Activated naive CD8-positive, alpha-beta T cell treated with anti-CD3 and anti-CD28 coated beads, Interleukin-2, amount 10 ng/mL, durations not matched to agents 7 days and 5 days (primary cell): ENCODE measurements at regions not wholly inside any gene's neighbourhood (a gene's known extent, or its start where the extent isn't known, plus 50 kb on each side); places are given as distances from the start of the nearest gene placed in this dataset.

ENCODE experiments used
- ATAC-seq: fragments of 150-1000 bp; cut with Tn5 transposase; one replicate; pipeline ENCODE4 v1.10.0; 2021; ENCODE audit warnings: low read depth, moderate library complexity
- POLR2A ChIA-PET: fragments of 350-600 bp; sonication (Branson Sonifier 250); formaldehyde crosslinking; loops from one replicate; lab custom pipeline; 2021; ENCODE audit warnings: antibody characterized with exemption; lab: Charles Lee
- DNase-seq: peaks from one replicate; pipeline ENCODE4 v3.0.0; 2021
- H3K27ac Mint-ChIP-seq: one replicate; pipeline ENCODE4 v1.8.0; 2022; ENCODE audit warnings: mild to moderate bottlenecking, mixed read lengths
- H3K27me3 Mint-ChIP-seq: one replicate; pipeline ENCODE4 v1.8.0; 2022; ENCODE audit warnings: mild to moderate bottlenecking, moderate library complexity, mixed read lengths
- H3K36me3 Mint-ChIP-seq: one replicate; pipeline ENCODE4 v1.8.0; 2021; ENCODE audit warnings: mild to moderate bottlenecking, mixed read lengths
- H3K4me1 Mint-ChIP-seq: one replicate; pipeline ENCODE4 v1.8.0; 2021; ENCODE audit warnings: mixed read lengths
- H3K4me3 Mint-ChIP-seq: one replicate; pipeline ENCODE4 v1.8.0; 2022; ENCODE audit warnings: mild to moderate bottlenecking, moderate library complexity, mixed read lengths
- H3K9me3 Mint-ChIP-seq: one replicate; pipeline ENCODE4 v1.8.0; 2021; ENCODE audit warnings: mixed read lengths

- ATAC-seq, result no peak
- peaks cover 4% of the 10 kb centered on the region for H3K27me3 Mint-ChIP-seq
These were observed 396.5 kb downstream of the HDGFL1 start for GRCh38 chr6:22965889-22966288.

GRCh38 chr6:22966691-22967422, 397.5 kb downstream of the HDGFL1 start:
- no peaks in the 10 kb centered on the region for H3K36me3 Mint-ChIP-seq
- no peak overlapping the region for H3K27ac Mint-ChIP-seq
- H3K27me3 Mint-ChIP-seq, result peaks cover 2% of the 10 kb centered on the region
- ATAC-seq, result no peak
- no peaks in the 10 kb centered on the region for H3K4me1 Mint-ChIP-seq
- POLR2A ChIA-PET, result no interaction called here
- no peak overlapping the region for H3K4me3 Mint-ChIP-seq
- DNase-seq, result no peak
- H3K9me3 Mint-ChIP-seq, result peaks cover 3% of the 10 kb centered on the region

More at GRCh38 chr6:22965889-22966288, 396.5 kb downstream of the HDGFL1 start:
- no peak overlapping the region for H3K4me3 Mint-ChIP-seq
- no peak for DNase-seq
- POLR2A ChIA-PET, result no interaction called here
- no peaks in the 10 kb centered on the region for H3K36me3 Mint-ChIP-seq
- H3K4me1 Mint-ChIP-seq, result no peaks in the 10 kb centered on the region
- H3K9me3 Mint-ChIP-seq, result peaks cover 3% of the 10 kb centered on the region
- H3K27ac Mint-ChIP-seq, result no peak overlapping the region

GRCh38 chr6:22970004-22970403, 400.6 kb downstream of the HDGFL1 start:
- POLR2A ChIA-PET, result no interaction called here
- Mint-ChIP-seq H3K27ac (no peak overlapping the region), H3K9me3 (peaks cover 3% of the 10 kb centered on the region), H3K27me3 (no peaks in the 10 kb centered on the region), H3K36me3 (no peaks in the 10 kb centered on the region), H3K4me1 (no peaks in the 10 kb centered on the region), H3K4me3 (no peak overlapping the region)
- ATAC-seq (no peak), DNase-seq (no peak)

- H3K4me1 Mint-ChIP-seq, result no peaks in the 10 kb centered on the region
- no peak overlapping the region for H3K27ac Mint-ChIP-seq
- no peaks in the 10 kb centered on the region for H3K36me3 Mint-ChIP-seq
- no peaks in the 10 kb centered on the region for H3K27me3 Mint-ChIP-seq
- peaks cover 3% of the 10 kb centered on the region for H3K9me3 Mint-ChIP-seq
- DNase-seq (no peak), ATAC-seq (no peak)
- no peak overlapping the region for H3K4me3 Mint-ChIP-seq
- POLR2A ChIA-PET, result no interaction called here
These were observed 403.4 kb downstream of the HDGFL1 start for GRCh38 chr6:22972771-22973170.

GRCh38 chr6:22975079-22975478, 405.7 kb downstream of the HDGFL1 start:
- Mint-ChIP-seq H3K36me3 (no peaks in the 10 kb centered on the region), H3K27me3 (no peaks in the 10 kb centered on the region), H3K4me1 (no peaks in the 10 kb centered on the region), H3K27ac (no peak overlapping the region), H3K4me3 (no peak overlapping the region), H3K9me3 (peaks cover 5% of the 10 kb centered on the region)
- DNase-seq, result no peak
- no peak for ATAC-seq
- POLR2A ChIA-PET, result no interaction called here

- ATAC-seq (no peak), DNase-seq (no peak)
- H3K27me3 Mint-ChIP-seq, result no peaks in the 10 kb centered on the region
- no peak overlapping the region for H3K4me3 Mint-ChIP-seq
- H3K27ac Mint-ChIP-seq, result no peak overlapping the region
- H3K36me3 Mint-ChIP-seq, result no peaks in the 10 kb centered on the region
- H3K4me1 Mint-ChIP-seq, result no peaks in the 10 kb centered on the region
- POLR2A ChIA-PET, result no interaction called here
- H3K9me3 Mint-ChIP-seq, result peaks cover 13% of the 10 kb centered on the region
These were observed 411.1 kb downstream of the HDGFL1 start for GRCh38 chr6:22980446-22980845.

- peaks cover 5% of the 10 kb centered on the region for H3K9me3 Mint-ChIP-seq
- no peak overlapping the region for H3K27ac Mint-ChIP-seq
- POLR2A ChIA-PET, result no interaction called here
- H3K36me3 Mint-ChIP-seq, result no peaks in the 10 kb centered on the region
- no peaks in the 10 kb centered on the region for H3K27me3 Mint-ChIP-seq
- no peaks in the 10 kb centered on the region for H3K4me1 Mint-ChIP-seq
- no peak for ATAC-seq
- no peak for DNase-seq
- H3K4me3 Mint-ChIP-seq, result no peak overlapping the region
These were observed 432.8 kb downstream of the HDGFL1 start for GRCh38 chr6:23002044-23002619.

- H3K4me1 Mint-ChIP-seq, result no peaks in the 10 kb centered on the region
- H3K9me3 Mint-ChIP-seq, result peaks cover 5% of the 10 kb centered on the region
- H3K4me3 Mint-ChIP-seq, result no peak overlapping the region
- no peaks in the 10 kb centered on the region for H3K27me3 Mint-ChIP-seq
- H3K27ac Mint-ChIP-seq, result no peak overlapping the region
- POLR2A ChIA-PET, result no interaction called here
- no peak for DNase-seq
- no peaks in the 10 kb centered on the region for H3K36me3 Mint-ChIP-seq
- ATAC-seq, result no peak
These were observed 434.5 kb downstream of the HDGFL1 start for GRCh38 chr6:23003671-23004467.

GRCh38 chr6:23006656-23007055, 437.3 kb downstream of the HDGFL1 start:
- Mint-ChIP-seq H3K36me3 (no peaks in the 10 kb centered on the region), H3K27ac (no peak overlapping the region), H3K4me3 (no peak overlapping the region), H3K9me3 (peaks cover 1% of the 10 kb centered on the region), H3K4me1 (no peaks in the 10 kb centered on the region), H3K27me3 (no peaks in the 10 kb centered on the region)
- POLR2A ChIA-PET, result no interaction called here
- DNase-seq, result no peak
- ATAC-seq, result no peak

GRCh38 chr6:23011615-23012014, 442.2 kb downstream of the HDGFL1 start:
- ATAC-seq (no peak), DNase-seq (no peak)
- H3K4me1 Mint-ChIP-seq, result no peaks in the 10 kb centered on the region
- no peaks in the 10 kb centered on the region for H3K9me3 Mint-ChIP-seq
- no peak overlapping the region for H3K27ac Mint-ChIP-seq
- POLR2A ChIA-PET, result no interaction called here
- no peak overlapping the region for H3K4me3 Mint-ChIP-seq
- no peaks in the 10 kb centered on the region for H3K36me3 Mint-ChIP-seq
- H3K27me3 Mint-ChIP-seq, result no peaks in the 10 kb centered on the region

- Mint-ChIP-seq H3K36me3 (no peaks in the 10 kb centered on the region), H3K9me3 (no peaks in the 10 kb centered on the region), H3K4me1 (no peaks in the 10 kb centered on the region), H3K27me3 (no peaks in the 10 kb centered on the region), H3K4me3 (no peak overlapping the region), H3K27ac (no peak overlapping the region)
- ATAC-seq, result no peak
- no peak for DNase-seq
- POLR2A ChIA-PET, result no interaction called here
These were observed 444.4 kb downstream of the HDGFL1 start for GRCh38 chr6:23013776-23014175.

GRCh38 chr6:23016696-23017095, 447.3 kb downstream of the HDGFL1 start:
- Mint-ChIP-seq H3K4me3 (no peak overlapping the region), H3K36me3 (no peaks in the 10 kb centered on the region), H3K9me3 (no peaks in the 10 kb centered on the region), H3K27me3 (no peaks in the 10 kb centered on the region), H3K4me1 (no peaks in the 10 kb centered on the region), H3K27ac (no peak overlapping the region)
- ATAC-seq, result no peak
- POLR2A ChIA-PET, result no interaction called here
- DNase-seq, result no peak

GRCh38 chr6:23021487-23021886, 452.1 kb downstream of the HDGFL1 start:
- DNase-seq, result no peak
- Mint-ChIP-seq H3K27me3 (no peaks in the 10 kb centered on the region), H3K36me3 (no peaks in the 10 kb centered on the region), H3K27ac (no peak overlapping the region), H3K4me1 (no peaks in the 10 kb centered on the region), H3K4me3 (no peak overlapping the region), H3K9me3 (no peaks in the 10 kb centered on the region)
- POLR2A ChIA-PET, result no interaction called here
- ATAC-seq, result no peak

- DNase-seq, result no peak
- Mint-ChIP-seq H3K27me3 (no peaks in the 10 kb centered on the region), H3K9me3 (no peaks in the 10 kb centered on the region), H3K36me3 (no peaks in the 10 kb centered on the region), H3K27ac (no peak overlapping the region), H3K4me1 (no peaks in the 10 kb centered on the region), H3K4me3 (no peak overlapping the region)
- no peak for ATAC-seq
- POLR2A ChIA-PET, result no interaction called here
These were observed 457.9 kb downstream of the HDGFL1 start for GRCh38 chr6:23027281-23027680.
